Upper lobe of left lung (tissue), 6 donors: ENCODE measurements at regions not wholly inside any gene's neighbourhood (a gene's known extent, or its start where the extent isn't known, plus 50 kb on each side); places are given as distances from the start of the nearest gene placed in this dataset.

Experiments used
- ATAC-seq, 2 donors: fragments of 200-7000 bp; cut with Tn5 transposase; one replicate each; pipeline ENCODE4 v1.9.1; 2022; ENCODE audit warnings: mild to moderate bottlenecking in 2 of 2, moderate library complexity in 2 of 2; ENCODE audit not compliant: low FRiP score in 2 of 2
- DNase-seq, 2 donors: peaks; one replicate each; pipeline ENCODE4 v3.0.0-alpha.2; 2019 to 2020
- H3K27ac ChIP-seq, 4 donors: fragments of 200-600 bp; sonication (generic); one replicate each; pipeline ENCODE4 v1.5.1; 2016 to 2019
- H3K27me3 ChIP-seq, 4 donors: fragments of 200-600 bp; sonication (generic); one replicate each; pipeline ENCODE4 v1.5.1; 2017 to 2019
- H3K36me3 ChIP-seq, 4 donors: fragments of 200-600 bp; sonication (generic); one replicate each; pipeline ENCODE4 v1.5.1; 2016 to 2019
- H3K4me1 ChIP-seq, 4 donors: fragments of 200-600 bp; sonication (generic); one replicate each; pipeline ENCODE4 v1.5.1; 2018 to 2019
- H3K4me3 ChIP-seq, 4 donors: fragments of 200-600 bp; sonication (generic); one replicate each; pipeline ENCODE4 v1.5.1; 2017 to 2019; ENCODE audit warnings: mild to moderate bottlenecking in 2 of 4, moderate library complexity in 1 of 4
- H3K9me3 ChIP-seq, 4 donors: fragments of 200-600 bp; sonication (generic); one replicate each; pipeline ENCODE4 v1.5.1; 2018 to 2019
- EP300 ChIP-seq, 4 donors: sonication (generic); formaldehyde crosslinking; IDR thresholded peaks; one replicate each; pipeline ENCODE4 v1.5.1; 2017; ENCODE audit warnings: antibody characterized with exemption in 4 of 4, control low read depth in 2 of 4
- POLR2A ChIP-seq, 4 donors: fragments of 450-650 bp; IDR thresholded peaks; one replicate each; pipeline ENCODE4 v1.5.1; 2016 to 2017; ENCODE audit warnings: antibody characterized with exemption in 4 of 4, mild to moderate bottlenecking in 2 of 4
- POLR2AphosphoS5 ChIP-seq, 2 donors: sonication (generic); formaldehyde crosslinking; IDR thresholded peaks; one replicate each; pipeline ENCODE4 v1.5.1; 2017; ENCODE audit warnings: antibody characterized with exemption in 2 of 2
- WGBS, 2 donors: methylation state at CpG; one replicate each; pipeline ENCODE4 v1.1.5; 2017 to 2018; 5-methylcytosine and 5-hydroxymethylcytosine counted together
- TF ChIP-seq, protein P1 (sequence below), 6 experiments: fragments of 450-650 bp in 4 of 6; fragments of 200-600 bp in 2 of 6; sonication (generic) in 2 of 6; IDR thresholded peaks; one replicate each; pipeline ENCODE4 v1.5.1; 2016 to 2019; ENCODE audit warnings: antibody characterized with exemption in 6 of 6
- donor health status: DM: no; HTN: no; CAD: no; lungs with moderate emphysema.
- donor health status: DM: no; HTN: yes; CAD: no; lungs with severe emphysema.

DNA sequence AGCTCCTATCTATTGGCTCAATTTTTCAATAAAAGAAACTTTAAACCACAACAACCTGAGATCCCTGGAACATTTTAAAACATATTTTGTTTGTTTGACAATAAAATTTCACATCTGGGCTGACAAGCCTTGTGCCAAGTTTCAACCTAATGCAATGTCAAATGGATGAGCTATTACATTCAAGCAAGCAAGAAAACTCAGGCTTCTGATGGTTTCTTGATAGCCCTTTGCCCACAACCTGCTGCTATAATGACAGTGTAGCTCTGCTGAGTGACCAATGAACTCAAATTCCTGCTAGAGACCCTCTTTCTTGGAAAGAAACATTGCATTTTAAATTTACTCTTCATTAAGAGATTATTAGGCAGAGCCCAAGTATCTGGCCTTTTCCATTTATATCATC is 472.9 kb downstream of the ARHGEF28 start:
- peaks cover 7 to 11% (median 9%) of the 10 kb centered on the region in 4 donors for H3K4me1 ChIP-seq
- TF ChIP-seq POLR2A (IDR thresholded peaks at IDR 0.05) (no peak), EP300 (IDR thresholded peaks at IDR 0.05) (no peak), POLR2AphosphoS5 (IDR thresholded peaks at IDR 0.05) (no peak)
- TF ChIP-seq, protein P1, sequence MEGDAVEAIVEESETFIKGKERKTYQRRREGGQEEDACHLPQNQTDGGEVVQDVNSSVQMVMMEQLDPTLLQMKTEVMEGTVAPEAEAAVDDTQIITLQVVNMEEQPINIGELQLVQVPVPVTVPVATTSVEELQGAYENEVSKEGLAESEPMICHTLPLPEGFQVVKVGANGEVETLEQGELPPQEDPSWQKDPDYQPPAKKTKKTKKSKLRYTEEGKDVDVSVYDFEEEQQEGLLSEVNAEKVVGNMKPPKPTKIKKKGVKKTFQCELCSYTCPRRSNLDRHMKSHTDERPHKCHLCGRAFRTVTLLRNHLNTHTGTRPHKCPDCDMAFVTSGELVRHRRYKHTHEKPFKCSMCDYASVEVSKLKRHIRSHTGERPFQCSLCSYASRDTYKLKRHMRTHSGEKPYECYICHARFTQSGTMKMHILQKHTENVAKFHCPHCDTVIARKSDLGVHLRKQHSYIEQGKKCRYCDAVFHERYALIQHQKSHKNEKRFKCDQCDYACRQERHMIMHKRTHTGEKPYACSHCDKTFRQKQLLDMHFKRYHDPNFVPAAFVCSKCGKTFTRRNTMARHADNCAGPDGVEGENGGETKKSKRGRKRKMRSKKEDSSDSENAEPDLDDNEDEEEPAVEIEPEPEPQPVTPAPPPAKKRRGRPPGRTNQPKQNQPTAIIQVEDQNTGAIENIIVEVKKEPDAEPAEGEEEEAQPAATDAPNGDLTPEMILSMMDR (IDR thresholded peaks at IDR 0.05): no peak
- no peaks in the 10 kb centered on the region for H3K27me3 ChIP-seq
- ATAC-seq (no peak), DNase-seq (no peak)
- H3K36me3 ChIP-seq: no peaks in the 10 kb centered on the region
- no peak overlapping the region for H3K27ac ChIP-seq
- H3K4me3 ChIP-seq: no peak overlapping the region
- H3K9me3 ChIP-seq: peaks cover 0 to 8% (median 0%) of the 10 kb centered on the region in 4 donors

DNA sequence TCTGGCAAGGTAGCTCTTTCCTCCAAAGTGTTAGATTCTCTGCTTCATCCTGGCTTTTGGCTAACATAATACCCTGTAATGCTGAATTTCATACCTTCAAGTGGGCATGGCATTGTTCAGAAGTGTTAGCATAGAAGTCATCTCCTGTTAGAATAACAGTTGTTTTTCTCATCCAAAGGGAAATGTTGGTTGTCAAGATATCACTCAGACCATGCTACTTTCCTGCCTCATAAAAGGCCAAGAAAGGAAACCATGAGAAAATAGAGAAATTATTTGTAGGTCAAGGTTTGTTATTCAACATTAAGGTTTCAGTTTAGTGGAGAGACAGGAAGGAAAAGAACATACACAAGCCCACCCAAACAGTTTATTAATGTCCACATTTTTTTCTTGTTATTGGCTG is 472.5 kb downstream of the ARHGEF28 start:
- Histone ChIP-seq H3K27ac (no peak overlapping the region), H3K4me1 (peaks cover 3 to 6% (median 4%) of the 10 kb centered on the region in 4 donors), H3K4me3 (no peak overlapping the region), H3K36me3 (no peaks in the 10 kb centered on the region), H3K9me3 (peaks cover 0 to 8% (median 0%) of the 10 kb centered on the region in 4 donors), H3K27me3 (no peaks in the 10 kb centered on the region)
- no peak for TF ChIP-seq EP300 (IDR thresholded peaks at IDR 0.05)
- no peak for TF ChIP-seq POLR2AphosphoS5 (IDR thresholded peaks at IDR 0.05)
- TF ChIP-seq, protein P1 (IDR thresholded peaks at IDR 0.05): no peak
- no peak for TF ChIP-seq POLR2A (IDR thresholded peaks at IDR 0.05)
- DNase-seq: no peak
- ATAC-seq: no peak

DNA sequence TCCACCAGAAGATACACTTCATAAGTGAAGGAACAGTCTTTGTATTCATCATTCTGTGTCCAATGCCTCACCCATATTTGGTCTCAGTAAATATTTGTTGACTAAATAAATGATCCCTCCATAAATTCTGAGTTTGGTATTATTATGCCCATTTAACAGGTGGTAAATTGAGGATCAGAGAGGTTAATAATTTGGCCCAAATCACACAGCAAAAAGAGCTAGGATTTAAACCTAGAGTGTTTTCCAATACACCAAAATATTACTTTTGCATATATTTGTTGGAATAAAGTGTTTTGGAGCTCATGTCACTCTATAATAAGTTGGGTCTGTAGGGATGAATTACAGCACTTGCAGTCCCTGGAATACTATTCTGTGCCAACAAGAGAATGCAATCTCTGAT is 470.3 kb downstream of the ARHGEF28 start:
- no peak for DNase-seq
- no peak for ATAC-seq
- Histone ChIP-seq H3K36me3 (no peaks in the 10 kb centered on the region), H3K27me3 (no peaks in the 10 kb centered on the region), H3K4me3 (no peak overlapping the region), H3K9me3 (peaks cover 0 to 8% (median 0%) of the 10 kb centered on the region in 4 donors), H3K4me1 (no peaks in the 10 kb centered on the region), H3K27ac (no peak overlapping the region)
- no peak for TF ChIP-seq POLR2A (IDR thresholded peaks at IDR 0.05)
- TF ChIP-seq POLR2AphosphoS5 (IDR thresholded peaks at IDR 0.05): no peak
- TF ChIP-seq EP300 (IDR thresholded peaks at IDR 0.05): no peak

DNA sequence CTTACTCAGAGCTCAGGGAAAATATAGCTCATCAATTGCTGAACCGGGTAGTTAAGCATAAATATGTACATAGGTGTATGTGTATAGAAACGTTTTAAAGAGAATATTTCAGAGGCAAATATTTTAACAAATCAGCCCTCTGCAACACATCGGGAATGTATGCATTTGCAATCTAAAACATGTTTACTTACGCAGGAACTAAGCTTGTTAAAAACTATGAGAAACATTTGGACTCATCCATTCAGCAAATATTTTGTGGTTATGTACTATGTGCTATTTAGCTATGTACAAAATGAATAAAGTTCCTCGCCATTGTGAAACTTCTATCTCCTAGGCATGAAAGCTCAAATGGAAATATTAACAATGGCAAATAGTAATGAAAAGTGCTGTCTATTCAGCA is 469.9 kb downstream of the ARHGEF28 start:
- H3K36me3 ChIP-seq: no peaks in the 10 kb centered on the region
- H3K4me1 ChIP-seq: no peaks in the 10 kb centered on the region
- TF ChIP-seq POLR2AphosphoS5 (IDR thresholded peaks at IDR 0.05): no peak
- no peak for TF ChIP-seq EP300 (IDR thresholded peaks at IDR 0.05)
- TF ChIP-seq, protein P1 (IDR thresholded peaks at IDR 0.05): no peak
- TF ChIP-seq POLR2A (IDR thresholded peaks at IDR 0.05): no peak
- no peaks in the 10 kb centered on the region for H3K27me3 ChIP-seq
- no peak for DNase-seq
- no peak overlapping the region for H3K4me3 ChIP-seq
- H3K27ac ChIP-seq: no peak overlapping the region
- H3K9me3 ChIP-seq: peaks cover 0 to 8% (median 0%) of the 10 kb centered on the region in 4 donors
- 69 to 83% methylated on average over 5 of the region's 5 CpGs for WGBS, 2 donors
- ATAC-seq: no peak

DNA sequence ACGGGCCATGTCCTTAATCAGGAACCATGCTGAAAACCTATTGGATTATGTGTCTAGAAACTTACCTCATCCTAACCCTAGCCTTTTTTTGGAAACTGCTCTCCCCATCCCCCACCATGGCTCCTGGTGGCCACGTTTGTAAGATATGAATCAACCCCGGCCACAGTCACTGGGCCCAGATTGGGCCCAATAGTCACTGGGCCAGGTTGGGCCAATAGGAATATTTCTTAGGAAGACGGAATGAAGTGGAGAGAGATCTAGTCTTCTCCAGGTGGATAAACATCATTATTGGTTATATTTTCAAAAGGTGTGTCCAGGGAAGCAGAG is 468.7 kb downstream of the ARHGEF28 start:
- H3K4me3 ChIP-seq: no peak overlapping the region
- WGBS, 2 donors: 86 to 88% methylated on average over 4 of the region's 4 CpGs
- H3K4me1 ChIP-seq: no peaks in the 10 kb centered on the region
- peaks cover 0 to 7% (median 0%) of the 10 kb centered on the region in 4 donors for H3K9me3 ChIP-seq
- DNase-seq: no peak
- H3K36me3 ChIP-seq: no peaks in the 10 kb centered on the region
- no peaks in the 10 kb centered on the region for H3K27me3 ChIP-seq
- no peak for ATAC-seq
- TF ChIP-seq POLR2A (IDR thresholded peaks at IDR 0.05) (no peak), POLR2AphosphoS5 (IDR thresholded peaks at IDR 0.05) (no peak), EP300 (IDR thresholded peaks at IDR 0.05) (no peak)
- TF ChIP-seq, protein P1 (IDR thresholded peaks at IDR 0.05): no peak
- H3K27ac ChIP-seq: no peak overlapping the region
